SK-N-SH (cell line): ENCODE measurements at regions not wholly inside any gene's neighbourhood (a gene's known extent, or its start where the extent isn't known, plus 50 kb on each side); places are given as distances from the start of the nearest gene placed in this dataset.
"Not testable (repeated sequence)": the region's sequence is repeated elsewhere in the genome, so short reads cannot be mapped to it uniquely, and the experiment has no call there.

Experiments
- CTCF ChIA-PET: fragments of 300-600, 350-600 bp; formaldehyde crosslinking; extraction: SDS; loops from one replicate; lab custom pipeline; 2021; lab: Yijun Ruan, JAX
- POLR2A ChIA-PET: fragments of 350-600 bp; sonication (Branson Sonifier 250); formaldehyde crosslinking; extraction: SDS; loops from one replicate; lab custom pipeline; 2020; ENCODE audit warnings: antibody characterized with exemption, inconsistent platforms; lab: Yijun Ruan, JAX
- DNase-seq: peaks from one replicate; pipeline ENCODE4 v3.0.0; 2012
- H2AFZ ChIP-seq: fragments of 200-600 bp; sonication (generic); 2 replicates; pipeline ENCODE4 v1.8.1; 2016; ENCODE audit warnings: antibody characterized with exemption, mild to moderate bottlenecking, low read depth
- H3F3A ChIP-seq: fragments of 200-600 bp; sonication (generic); replicated peaks from 2 replicates; pipeline ENCODE3; 2016; ENCODE audit warnings: antibody characterized with exemption, mild to moderate bottlenecking; ENCODE audit not compliant: insufficient read depth
- H3K27ac ChIP-seq, 2 experiments: fragments of 200-500 bp in 1 of 2; fragments of 200-600 bp in 1 of 2; sonication (Bioruptor generic) in 1 of 2; sonication (generic), shearing (Covaris generic) in 1 of 2; 2 replicates each; pipeline versions ENCODE4 v1.5.1 to v1.6.1; 2014 to 2016; ENCODE audit warnings: low read depth in 2 of 2, inconsistent platforms in 1 of 2, low read length in 1 of 2, mild to moderate bottlenecking in 1 of 2, mixed read lengths in 1 of 2
- H3K27me3 ChIP-seq: fragments of 200-600 bp; sonication (generic), shearing (Covaris generic); 2 replicates; pipeline ENCODE4 v1.6.1; 2016; ENCODE audit warnings: mixed run types; ENCODE audit not compliant: insufficient read depth
- H3K36me3 ChIP-seq, 2 experiments: fragments of 200-500 bp in 1 of 2; fragments of 200-600 bp in 1 of 2; sonication (Bioruptor generic) in 1 of 2; sonication (generic) in 1 of 2; replicated peaks in 1 of 2; 2 replicates each; pipeline versions ENCODE3 to v1.5.1; 2014 to 2016; ENCODE audit warnings: low read length in 1 of 2, mild to moderate bottlenecking in 1 of 2; ENCODE audit not compliant: insufficient read depth in 2 of 2, control insufficient read depth in 1 of 2
- H3K4me1 ChIP-seq, 2 experiments: fragments of 200-500 bp in 1 of 2; fragments of 200-600 bp in 1 of 2; sonication (Bioruptor generic) in 1 of 2; sonication (generic), shearing (Covaris generic) in 1 of 2; 2 replicates each; pipeline versions ENCODE4 v1.5.1 to v1.6.1; 2014 to 2016; ENCODE audit warnings: low read depth in 1 of 2, low read length in 1 of 2, mixed run types in 1 of 2; ENCODE audit not compliant: insufficient read depth in 2 of 2, control insufficient read depth in 1 of 2
- H3K4me2 ChIP-seq: fragments of 200-600 bp; sonication (generic), shearing (Covaris generic); 2 replicates; pipeline ENCODE4 v1.6.1; 2017; ENCODE audit warnings: mixed run types
- H3K4me3 ChIP-seq, 2 experiments: fragments of 200-500 bp in 1 of 2; fragments of 200-600 bp in 1 of 2; sonication (Bioruptor generic) in 1 of 2; sonication (generic), shearing (Covaris generic) in 1 of 2; 2 replicates each; pipeline versions ENCODE4 v1.5.1 to v1.8.1; 2014 to 2016; ENCODE audit warnings: low read depth in 2 of 2, inconsistent platforms in 1 of 2, low read length in 1 of 2, mild to moderate bottlenecking in 1 of 2, mixed read lengths in 1 of 2, moderate library complexity in 1 of 2
- H3K79me2 ChIP-seq: fragments of 200-600 bp; sonication (generic); 2 replicates; pipeline ENCODE4 v1.8.1; 2017; ENCODE audit warnings: mild to moderate bottlenecking; ENCODE audit not compliant: insufficient read depth
- H3K9ac ChIP-seq: fragments of 200-600 bp; sonication (generic); 2 replicates; pipeline ENCODE4 v1.6.1; 2017; ENCODE audit warnings: mixed run types
- H3K9me2 ChIP-seq: fragments of 200-600 bp; sonication (generic); 2 replicates; pipeline ENCODE4 v1.6.1; 2017; ENCODE audit warnings: mixed run types
- H3K9me3 ChIP-seq: fragments of 200-600 bp; sonication (generic); 2 replicates; pipeline ENCODE4 v1.6.1; 2017; ENCODE audit warnings: mixed run types, mild to moderate bottlenecking, moderate library complexity
- H4K20me1 ChIP-seq: fragments of 200-600 bp; sonication (generic); 2 replicates; pipeline ENCODE4 v1.6.1; 2017; ENCODE audit warnings: mild to moderate bottlenecking, mixed run types; ENCODE audit not compliant: insufficient read depth
- CTCF ChIP-seq: fragments of 200-600 bp; sonication (generic); IDR thresholded peaks from 2 replicates; pipeline ENCODE4 v1.6.1; 2017; ENCODE audit warnings: antibody characterized with exemption, mild to moderate bottlenecking, moderate library complexity
- ELF1 ChIP-seq: IDR thresholded peaks from 2 replicates; pipeline ENCODE4 v1.4.0; 2012
- EP300 ChIP-seq, 2 experiments: IDR thresholded peaks; 2 replicates each; pipeline versions ENCODE4 v1.4.0 to v1.6.1; 2012; ENCODE audit warnings: borderline replicate concordance in 1 of 2, low read depth in 1 of 2, low read length in 1 of 2
- EZH2phosphoT487 ChIP-seq: fragments of 200-600 bp; sonication (generic); IDR thresholded peaks from 2 replicates; pipeline ENCODE4 v1.6.1; 2017; ENCODE audit warnings: low read depth, mixed run types, mild to moderate bottlenecking, antibody characterized with exemption, moderate library complexity, borderline replicate concordance
- FOSL2 ChIP-seq: IDR thresholded peaks from 2 replicates; pipeline ENCODE4 v1.4.0; 2012; ENCODE audit warnings: low read depth, mild to moderate bottlenecking, moderate library complexity, borderline replicate concordance
- FOXJ3 ChIP-seq: sonication (generic); formaldehyde crosslinking; IDR thresholded peaks from 2 replicates; pipeline ENCODE4 v1.5.1; 2020; ENCODE audit warnings: mild to moderate bottlenecking, missing genetic modification reagents
- FOXM1 ChIP-seq: IDR thresholded peaks from 2 replicates; pipeline ENCODE4 v1.4.0; 2012; ENCODE audit warnings: low read depth, mild to moderate bottlenecking
- GATA2 ChIP-seq: sonication (generic); formaldehyde crosslinking; IDR thresholded peaks from 2 replicates; pipeline ENCODE4 v1.5.0; 2020; ENCODE audit warnings: mild to moderate bottlenecking, missing genetic modification reagents
- MAX ChIP-seq: IDR thresholded peaks from 2 replicates; pipeline ENCODE4 v1.4.0; 2012; ENCODE audit warnings: low read depth
- MEF2A ChIP-seq: IDR thresholded peaks from 2 replicates; pipeline ENCODE4 v1.4.0; 2012; ENCODE audit warnings: low read depth, borderline replicate concordance
- MXI1 ChIP-seq: IDR thresholded peaks from 2 replicates; pipeline ENCODE4 v1.6.1; 2012; ENCODE audit warnings: mild to moderate bottlenecking, low read depth, low read length, improper control_type of control experiment
- NFIC ChIP-seq: IDR thresholded peaks from 2 replicates; pipeline ENCODE4 v1.4.0; 2012; ENCODE audit warnings: borderline replicate concordance
- PBX3 ChIP-seq: IDR thresholded peaks from 2 replicates; pipeline ENCODE4; 2012
- RXRA ChIP-seq: IDR thresholded peaks from 2 replicates; pipeline ENCODE4 v1.4.0; 2012; ENCODE audit warnings: low read depth, mild to moderate bottlenecking, borderline replicate concordance
- SMC3 ChIP-seq: IDR thresholded peaks from 2 replicates; pipeline ENCODE4 v1.6.1; 2012; ENCODE audit warnings: low read depth, low read length, improper control_type of control experiment
- USF1 ChIP-seq: IDR thresholded peaks from 2 replicates; pipeline ENCODE4 v1.4.0; 2012; ENCODE audit warnings: low read depth, borderline replicate concordance
- YY1 ChIP-seq: IDR thresholded peaks from 2 replicates; pipeline ENCODE4 v1.4.0; 2012; ENCODE audit warnings: low read depth, mild to moderate bottlenecking
- WGBS: methylation state at CpG from one replicate; pipeline ENCODE4 v1.1.6; 2017; ENCODE audit warnings: low lambda C conversion rate; 5-methylcytosine and 5-hydroxymethylcytosine counted together

GRCh38 chr2:8602809-8603208, 79.0 kb upstream of the ID2 start:
- peaks cover 0 to 6% of the 10 kb centered on the region in 2 experiments; a peak in 2 of 4 replicates for H3K4me1 ChIP-seq
- no peak for DNase-seq
- no peaks in the 10 kb centered on the region for H3K9me2 ChIP-seq
- no peak for TF ChIP-seq EZH2phosphoT487
- TF ChIP-seq EP300 (IDR thresholded peaks at IDR 0.05; ENCODE audit: borderline replicate concordance in 1 of 2, low read depth in 1 of 2, low read length in 1 of 2): no peak
- TF ChIP-seq USF1: no peak
- TF ChIP-seq FOXM1: no peak
- no peak for TF ChIP-seq MAX
- TF ChIP-seq SMC3: no peak
- no peak for TF ChIP-seq FOSL2
- no peak for TF ChIP-seq MXI1
- no peak for TF ChIP-seq ELF1
- TF ChIP-seq FOXJ3 (CRISPR knock-in tag): no peak
- no peak for TF ChIP-seq CTCF
- no peak for TF ChIP-seq MEF2A
- TF ChIP-seq RXRA: no peak
- TF ChIP-seq GATA2 (CRISPR knock-in tag): no peak
- TF ChIP-seq YY1: no peak
- no peak for TF ChIP-seq NFIC
- TF ChIP-seq PBX3: no peak
- TF ChIP-seq, all 33 proteins: peak for 0
- Histone ChIP-seq H3K27me3 (no peaks in the 10 kb centered on the region), H3K36me3 (no peaks in the 10 kb centered on the region), H3K27ac (no peak overlapping the region), H3K4me3 (no peak overlapping the region), H3F3A (peaks cover 2% of the 10 kb centered on the region), H4K20me1 (no peaks in the 10 kb centered on the region), H2AFZ (no peak overlapping the region), H3K79me2 (no peaks in the 10 kb centered on the region), H3K4me2 (no peak overlapping the region), H3K9ac (no peak overlapping the region), H3K9me3 (no peaks in the 10 kb centered on the region)
- POLR2A ChIA-PET: interaction anchor here (0.6 kb wide), 1 partner anchor 587 kb away, joined by 3 read pairs; no protein-coding TSS in a partner anchor
- 82% methylated on average over 3 of the region's 3 CpGs for WGBS
- CTCF ChIA-PET: no interaction called here

GRCh38 chr2:8603356-8603755, 78.5 kb upstream of the ID2 start:
- H3K27ac ChIP-seq, H3K4me1 ChIP-seq, H3K9me3 ChIP-seq, H4K20me1 ChIP-seq, CTCF ChIA-PET, H2AFZ ChIP-seq, H3K4me2 ChIP-seq, H3K36me3 ChIP-seq, H3K79me2 ChIP-seq, H3K9ac ChIP-seq, H3K9me2 ChIP-seq, H3F3A ChIP-seq, DNase-seq, H3K4me3 ChIP-seq, H3K27me3 ChIP-seq: not testable (repeated sequence)
- 85% methylated on average over 4 of the region's 4 CpGs for WGBS
- POLR2A ChIA-PET: interaction anchor here (0.6 kb wide), 1 partner anchor 587 kb away, joined by 3 read pairs; no protein-coding TSS in a partner anchor
